ENCODE measurements at regions not wholly inside any gene's neighbourhood (a gene's known extent, or its start where the extent isn't known, plus 50 kb on each side); places are given as distances from the start of the nearest gene placed in this dataset.

DNA sequence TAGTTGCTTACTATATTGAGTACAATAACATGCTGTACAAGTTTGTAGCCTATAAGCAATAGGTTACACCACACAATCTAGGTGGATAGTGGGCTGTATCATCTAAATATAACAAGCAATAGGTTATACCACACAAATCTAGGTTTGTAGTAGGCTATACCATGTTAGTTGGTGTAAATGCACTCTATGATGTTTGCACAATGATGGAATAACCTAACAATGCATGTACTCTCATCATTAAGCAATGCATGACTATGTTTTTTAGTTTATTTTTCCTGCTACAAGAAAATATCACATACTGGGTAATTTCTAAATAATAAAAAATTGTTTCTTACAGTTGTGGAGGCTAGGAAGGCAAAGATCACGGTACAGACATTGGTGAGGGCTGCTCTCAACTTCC lies 262.5 kb downstream of the SLITRK6 start:
- no peak overlapping the region; the same call in 1 of the 2 replicates for H2BK20ac ChIP-seq (ENCODE audit: low read depth, low read length)
- ATAC-seq (ENCODE audit: low read depth) = peak; percentile 75

More for the DNA sequence above, 262.5 kb downstream of the SLITRK6 start:
- Histone ChIP-seq H3K9me1 (ENCODE audit: insufficient read depth, low read length) (no peaks in the 10 kb centered on the region), H3K36me3 (ENCODE audit: control insufficient read depth, insufficient read depth, low read length) (no peaks in the 10 kb centered on the region), H2AFZ (replicated peaks; ENCODE audit: low read length, poor library complexity) (no peak overlapping the region), H4K5ac (ENCODE audit: low read depth, low read length) (peak overlapping the region; percentile 74; the same call in 1 of the 2 replicates), H3K56ac (ENCODE audit: extremely low read depth, insufficient read depth, low read length) (no peak overlapping the region), H3K4ac (ENCODE audit: low read depth, low read length) (no peak overlapping the region), H4K91ac (ENCODE audit: insufficient read depth, low read depth, low read length) (no peak overlapping the region), H3K79me1 (ENCODE audit: low read depth in 1 of 2, low read length in 2 of 2) (no peaks in the 10 kb centered on the region), H3K27ac (ENCODE audit: insufficient read depth, low read length) (no peak overlapping the region), H2AK5ac (ENCODE audit: low read depth, low read length) (no peak overlapping the region), H3K27me3 (ENCODE audit: control insufficient read depth, insufficient read depth, low read length) (no peaks in the 10 kb centered on the region), H3K23ac (ENCODE audit: low read depth, low read length) (no peak overlapping the region), H3K4me3 (ENCODE audit: insufficient read depth, low read depth, low read length) (no peak overlapping the region), H3K4me1 (ENCODE audit: control insufficient read depth, insufficient read depth, low read length) (peaks cover 2% of the 10 kb centered on the region; the same call in 1 of the 2 replicates), H4K8ac (ENCODE audit: low read depth in 2 of 2, low read length in 2 of 2) (peak overlapping the region in 1 of 2 experiments; percentile 22; a peak in 2 of 4 replicates), H2BK120ac (ENCODE audit: low read depth, low read length) (no peak overlapping the region), H4K20me1 (ENCODE audit: insufficient read depth, low read length) (no peaks in the 10 kb centered on the region), H3K9ac (ENCODE audit: low read depth, low read length) (no peak overlapping the region), H3K9me3 (ENCODE audit: control insufficient read depth, insufficient read depth, low read length) (no peaks in the 10 kb centered on the region), H3K18ac (ENCODE audit: low read depth, low read length) (peak overlapping the region; percentile 86; the same call in 1 of the 2 replicates), H3K14ac (replicated peaks; ENCODE audit: low read depth, low read length) (no peak overlapping the region), H3K4me2 (ENCODE audit: low read depth, low read length) (peak overlapping the region; percentile 46; the same call in 1 of the 2 replicates), H2AK9ac (replicated peaks; ENCODE audit: low read depth, low read length, poor library complexity) (no peak overlapping the region), H2BK15ac (ENCODE audit: low read depth, low read length) (no peak overlapping the region), H2BK5ac (ENCODE audit: low read depth, low read length, poor library complexity, severe bottlenecking) (peak overlapping the region; percentile 81)
- intact Hi-C loops (cut with micrococcal nuclease) = no loop called here
- peak; percentile 64 for DNase-seq
- no CpG with 5 or more reads among the region's 1 CpG for WGBS, 2 experiments (ENCODE audit: extremely low coverage in 2 of 2, insufficient read length in 1 of 2)
- in situ Hi-C loops (cut with MboI; ENCODE audit: low sequenced_read_pairs) = no loop called here
- dilution Hi-C loops (cut with HindIII; ENCODE audit: low sequenced_read_pairs, unreplicated experiment) = no loop called here
- peak; percentile 68 for TF ChIP-seq CEBPB (IDR thresholded peaks at IDR 0.05; ENCODE audit: low read depth, low read length)
- TF ChIP-seq, protein P1, sequence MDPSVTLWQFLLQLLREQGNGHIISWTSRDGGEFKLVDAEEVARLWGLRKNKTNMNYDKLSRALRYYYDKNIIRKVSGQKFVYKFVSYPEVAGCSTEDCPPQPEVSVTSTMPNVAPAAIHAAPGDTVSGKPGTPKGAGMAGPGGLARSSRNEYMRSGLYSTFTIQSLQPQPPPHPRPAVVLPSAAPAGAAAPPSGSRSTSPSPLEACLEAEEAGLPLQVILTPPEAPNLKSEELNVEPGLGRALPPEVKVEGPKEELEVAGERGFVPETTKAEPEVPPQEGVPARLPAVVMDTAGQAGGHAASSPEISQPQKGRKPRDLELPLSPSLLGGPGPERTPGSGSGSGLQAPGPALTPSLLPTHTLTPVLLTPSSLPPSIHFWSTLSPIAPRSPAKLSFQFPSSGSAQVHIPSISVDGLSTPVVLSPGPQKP (IDR thresholded peaks at IDR 0.05; ENCODE audit: borderline replicate concordance, low read depth, low read length) = no peak
- POLR2A ChIA-PET (ENCODE audit: unreplicated experiment) = no interaction called here
- CTCF ChIA-PET = no interaction called here
- no TSS peak for BruUV-seq (replicated peaks)

All from IMR-90 (cell line).